Naive B cell (primary cell): ENCODE measurements at regions not wholly inside any gene's neighbourhood (a gene's known extent, or its start where the extent isn't known, plus 50 kb on each side); places are given as distances from the start of the nearest gene placed in this dataset.
A peak's percentile ranks its signal among the peaks of the same experiment; 100 is the strongest.

Experiments used
- ATAC-seq, 2 donors: fragments of 150-1000 bp; cut with Tn5 transposase; 2 replicates each; pipeline ENCODE4 v1.10.0; 2021; ENCODE audit warnings: low read depth in 2 of 2, mild to moderate bottlenecking in 2 of 2, moderate library complexity in 2 of 2
- DNase-seq: peaks from one replicate; pipeline ENCODE4 v3.0.0; 2022
- H3K27ac Mint-ChIP-seq, 6 donors: one replicate each; pipeline ENCODE4 v1.8.0; 2020 to 2022; ENCODE audit warnings: mild to moderate bottlenecking in 6 of 6, mixed read lengths in 6 of 6, moderate library complexity in 5 of 6, inconsistent platforms in 2 of 6
- H3K27me3 Mint-ChIP-seq, 3 donors: one replicate each; pipeline ENCODE4 v1.8.0; 2021 to 2022; ENCODE audit warnings: mixed read lengths in 3 of 3, mild to moderate bottlenecking in 1 of 3
- H3K36me3 Mint-ChIP-seq, 2 donors: one replicate each; pipeline ENCODE4 v1.8.0; 2020 to 2022; ENCODE audit warnings: mixed read lengths in 2 of 2, inconsistent platforms in 1 of 2, mild to moderate bottlenecking in 1 of 2
- H3K4me1 Mint-ChIP-seq, 3 donors: one replicate each; pipeline ENCODE4 v1.8.0; 2020 to 2022; ENCODE audit warnings: mixed read lengths in 3 of 3, inconsistent platforms in 1 of 3, mild to moderate bottlenecking in 1 of 3, moderate library complexity in 1 of 3
- H3K4me3 Mint-ChIP-seq, 8 donors: one replicate each; pipeline ENCODE4 v1.8.0; 2020 to 2022; ENCODE audit warnings: mild to moderate bottlenecking in 8 of 8, mixed read lengths in 8 of 8, moderate library complexity in 8 of 8, inconsistent platforms in 2 of 8
- H3K9me3 Mint-ChIP-seq, 7 donors: one replicate each; pipeline ENCODE4 v1.8.0; 2020 to 2022; ENCODE audit warnings: mixed read lengths in 7 of 7, mild to moderate bottlenecking in 5 of 7, inconsistent platforms in 2 of 7, moderate library complexity in 1 of 7

GRCh38 chr10:1853801-1854200 lies 116.5 kb upstream of the ADARB2 start:
- H3K36me3 Mint-ChIP-seq = no peaks in the 10 kb centered on the region
- ATAC-seq = no peak
- H3K27ac Mint-ChIP-seq = no peak overlapping the region
- H3K4me1 Mint-ChIP-seq = peaks cover 0 to 4% (median 0%) of the 10 kb centered on the region in 3 donors
- peaks cover 0 to 23% (median 3%) of the 10 kb centered on the region in 7 donors for H3K9me3 Mint-ChIP-seq
- no peak overlapping the region for H3K4me3 Mint-ChIP-seq
- no peak for DNase-seq
- H3K27me3 Mint-ChIP-seq = peaks cover 0 to 9% (median 8%) of the 10 kb centered on the region in 3 donors

GRCh38 chr10:1852841-1853240 lies 115.5 kb upstream of the ADARB2 start:
- DNase-seq = no peak
- Mint-ChIP-seq H3K9me3 (peaks cover 0 to 23% (median 3%) of the 10 kb centered on the region in 7 donors), H3K4me1 (no peaks in the 10 kb centered on the region), H3K27ac (no peak overlapping the region), H3K4me3 (no peak overlapping the region), H3K36me3 (no peaks in the 10 kb centered on the region), H3K27me3 (peaks cover 0 to 9% (median 5%) of the 10 kb centered on the region in 3 donors)
- no peak for ATAC-seq

- no peak overlapping the region for H3K4me3 Mint-ChIP-seq
- no peak for DNase-seq
- H3K9me3 Mint-ChIP-seq = peaks cover 0 to 23% (median 3%) of the 10 kb centered on the region in 7 donors
- no peaks in the 10 kb centered on the region for H3K36me3 Mint-ChIP-seq
- H3K4me1 Mint-ChIP-seq = no peaks in the 10 kb centered on the region
- ATAC-seq = no peak
- peaks cover 0 to 12% (median 1%) of the 10 kb centered on the region in 3 donors for H3K27me3 Mint-ChIP-seq
- peak overlapping the region in 1 of 6 donors; percentile 27 for H3K27ac Mint-ChIP-seq
These were observed 114.4 kb upstream of the ADARB2 start for GRCh38 chr10:1851762-1852161.

- H3K27me3 Mint-ChIP-seq = peaks cover 0 to 19% (median 5%) of the 10 kb centered on the region in 3 donors
- no peak overlapping the region for H3K27ac Mint-ChIP-seq
- peaks cover 0 to 23% (median 3%) of the 10 kb centered on the region in 7 donors for H3K9me3 Mint-ChIP-seq
- ATAC-seq (no peak), DNase-seq (no peak)
- no peaks in the 10 kb centered on the region for H3K36me3 Mint-ChIP-seq
- no peaks in the 10 kb centered on the region for H3K4me1 Mint-ChIP-seq
- H3K4me3 Mint-ChIP-seq = no peak overlapping the region
These were observed 113.7 kb upstream of the ADARB2 start for GRCh38 chr10:1850971-1851527.

DNA sequence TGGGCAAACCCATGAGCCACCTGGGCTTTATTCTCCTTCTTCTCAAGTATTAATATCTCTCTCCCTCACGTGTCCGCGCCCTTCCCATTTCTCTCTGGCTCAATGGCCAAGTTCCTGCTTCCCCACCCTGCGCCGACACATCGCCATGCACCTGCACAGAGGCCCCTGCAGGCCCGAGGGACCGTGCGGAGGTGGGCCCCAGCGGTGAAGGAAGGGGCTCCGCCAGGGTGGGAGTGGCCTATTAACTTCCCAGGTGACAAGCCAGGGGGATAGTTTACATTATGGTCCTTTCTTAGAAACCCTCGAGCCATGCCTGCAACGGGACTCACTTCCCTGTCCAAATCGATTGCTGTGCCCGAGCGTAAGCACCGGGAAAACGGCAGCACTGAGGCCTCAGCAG lies 110.0 kb upstream of the ADARB2 start:
- Mint-ChIP-seq H3K27me3 (peaks cover 4 to 11% (median 10%) of the 10 kb centered on the region in 3 donors), H3K9me3 (peaks cover 0 to 23% (median 3%) of the 10 kb centered on the region in 7 donors), H3K4me1 (no peaks in the 10 kb centered on the region), H3K4me3 (peak overlapping the region in 1 of 8 donors; percentile 25), H3K27ac (no peak overlapping the region), H3K36me3 (no peaks in the 10 kb centered on the region)
- ATAC-seq = no peak
- DNase-seq = no peak

GRCh38 chr10:1846032-1846431 lies 108.7 kb upstream of the ADARB2 start:
- no peak for ATAC-seq

DNA sequence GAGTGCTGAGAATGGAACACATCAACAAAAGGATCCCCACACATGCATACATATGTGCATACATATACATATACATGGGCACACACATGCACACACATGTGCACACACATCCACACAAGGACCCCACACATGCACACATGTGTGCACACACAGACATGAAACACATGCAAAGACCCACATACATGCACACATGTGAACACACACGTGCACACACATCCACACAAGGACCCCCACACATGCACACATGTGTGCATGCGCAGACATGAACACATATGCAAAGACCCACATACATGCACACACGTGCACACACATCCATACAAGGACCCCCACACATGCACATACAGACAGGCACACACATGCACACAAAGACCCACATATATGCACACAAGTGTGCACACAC lies 104.4 kb upstream of the ADARB2 start:
- Mint-ChIP-seq H3K36me3 (no peaks in the 10 kb centered on the region), H3K9me3 (peaks cover 0 to 5% (median 0%) of the 10 kb centered on the region in 7 donors), H3K27ac (no peak overlapping the region), H3K4me3 (no peak overlapping the region), H3K4me1 (no peaks in the 10 kb centered on the region), H3K27me3 (peaks cover 8 to 19% (median 10%) of the 10 kb centered on the region in 3 donors)
- DNase-seq (no peak), ATAC-seq (no peak)

More at GRCh38 chr10:1846032-1846431, 108.7 kb upstream of the ADARB2 start:
- H3K27ac Mint-ChIP-seq = no peak overlapping the region
- no peak overlapping the region for H3K4me3 Mint-ChIP-seq
- no peak for DNase-seq
- no peaks in the 10 kb centered on the region for H3K36me3 Mint-ChIP-seq
- peaks cover 4 to 11% (median 10%) of the 10 kb centered on the region in 3 donors for H3K27me3 Mint-ChIP-seq
- peaks cover 0 to 16% (median 5%) of the 10 kb centered on the region in 7 donors for H3K9me3 Mint-ChIP-seq
- H3K4me1 Mint-ChIP-seq = no peaks in the 10 kb centered on the region

GRCh38 chr10:1829712-1830111 lies 92.4 kb upstream of the ADARB2 start:
- no peak overlapping the region for H3K4me3 Mint-ChIP-seq
- H3K27ac Mint-ChIP-seq = no peak overlapping the region
- H3K4me1 Mint-ChIP-seq = peaks cover 6 to 9% (median 8%) of the 10 kb centered on the region in 3 donors
- peaks cover 0 to 8% (median 2%) of the 10 kb centered on the region in 7 donors for H3K9me3 Mint-ChIP-seq
- DNase-seq (no peak), ATAC-seq (no peak)
- peaks cover 4 to 11% (median 5%) of the 10 kb centered on the region in 3 donors for H3K27me3 Mint-ChIP-seq
- peaks cover 3 to 5% of the 10 kb centered on the region in 2 donors for H3K36me3 Mint-ChIP-seq

DNA sequence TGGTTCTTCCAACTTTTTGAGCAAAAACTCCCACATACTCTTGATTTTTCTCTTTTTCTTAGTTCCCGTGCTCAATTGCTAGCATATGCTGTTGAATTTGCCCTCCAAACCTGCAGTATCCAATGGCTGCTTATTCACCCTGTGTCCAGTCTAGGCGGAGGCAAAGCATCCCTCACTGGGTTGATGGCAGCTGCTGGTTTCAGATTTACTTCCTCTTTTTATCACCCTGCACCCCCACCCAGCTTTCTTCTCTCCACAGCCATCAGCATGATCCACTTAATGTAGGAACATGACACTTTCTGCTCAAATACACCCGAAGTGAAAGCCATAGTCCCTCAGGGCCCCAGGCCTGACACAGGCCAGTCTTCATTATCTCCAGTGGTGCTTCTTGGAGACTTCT lies 87.6 kb upstream of the ADARB2 start:
- peaks cover 5 to 7% of the 10 kb centered on the region in 2 donors for H3K36me3 Mint-ChIP-seq
- H3K27me3 Mint-ChIP-seq = peaks cover 15 to 32% (median 29%) of the 10 kb centered on the region in 3 donors
- H3K9me3 Mint-ChIP-seq = peaks cover 0 to 21% (median 4%) of the 10 kb centered on the region in 7 donors

DNA sequence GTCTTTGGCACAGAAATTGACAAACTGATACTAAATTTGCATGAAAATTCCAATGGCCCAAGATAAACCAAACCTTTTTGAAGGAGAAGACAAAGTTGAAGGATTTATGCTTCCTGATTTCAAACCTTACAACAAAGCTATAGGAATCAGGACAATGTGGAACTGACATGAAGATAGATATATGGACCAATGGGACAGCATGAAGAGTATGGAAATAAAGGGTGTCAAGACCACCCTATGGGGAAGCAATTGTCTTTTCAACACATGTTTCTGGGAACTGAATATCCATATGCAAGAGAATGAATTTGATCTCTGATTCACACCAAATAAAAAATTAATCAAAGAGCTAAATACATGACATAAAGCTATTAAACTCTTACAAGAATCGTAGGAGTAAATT lies 77.2 kb upstream of the ADARB2 start:
- H3K4me1 Mint-ChIP-seq = no peaks in the 10 kb centered on the region
- H3K27me3 Mint-ChIP-seq = peaks cover 0 to 5% (median 3%) of the 10 kb centered on the region in 3 donors
- ATAC-seq = no peak
- H3K36me3 Mint-ChIP-seq = peaks cover 0 to 11% of the 10 kb centered on the region in 2 donors
- no peak overlapping the region for H3K4me3 Mint-ChIP-seq
- no peak overlapping the region for H3K27ac Mint-ChIP-seq
- DNase-seq = no peak
- H3K9me3 Mint-ChIP-seq = peaks cover 3 to 46% (median 19%) of the 10 kb centered on the region in 7 donors

More for the DNA sequence above, 87.6 kb upstream of the ADARB2 start:
- Mint-ChIP-seq H3K4me1 (peaks cover 8 to 13% (median 9%) of the 10 kb centered on the region in 3 donors), H3K27ac (peak overlapping the region in 4 of 6 donors; percentile 8 to 71 (median 36)), H3K4me3 (no peak overlapping the region)
- ATAC-seq = peak; percentile 94 to 98
- peak; percentile 50 for DNase-seq

DNA sequence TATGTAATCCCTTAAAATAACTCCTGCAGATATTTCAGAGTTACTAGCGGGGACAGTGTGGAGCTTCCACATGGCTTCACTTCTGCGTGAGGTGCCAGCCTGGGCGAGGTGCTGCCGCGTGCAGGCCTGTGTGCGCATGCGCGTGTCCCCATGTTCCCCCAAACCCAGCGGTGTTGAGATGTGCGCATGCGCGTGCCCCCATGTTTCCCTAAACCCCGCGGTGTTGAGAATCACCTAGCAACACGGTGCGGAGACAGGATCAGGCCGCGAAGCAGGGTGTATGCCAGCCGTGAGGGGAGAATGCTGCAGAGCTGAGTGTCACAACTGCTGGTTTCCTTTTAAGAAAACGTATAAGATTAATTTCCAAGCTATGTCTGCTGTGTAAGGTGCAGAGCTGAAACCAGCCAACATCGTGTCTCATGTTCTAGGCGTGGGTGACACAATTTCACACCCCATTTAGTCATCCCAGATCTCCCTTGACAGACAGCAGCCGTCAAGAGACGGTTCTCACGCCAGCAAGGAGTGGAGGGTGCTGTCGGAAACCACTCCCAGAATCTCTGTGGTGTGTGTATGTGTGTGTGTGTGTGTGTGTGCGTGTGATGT lies 71.9 kb upstream of the ADARB2 start:
- H3K27ac Mint-ChIP-seq = peak overlapping the region in 1 of 6 donors; percentile 23
- no peak overlapping the region for H3K4me3 Mint-ChIP-seq
- H3K36me3 Mint-ChIP-seq = no peaks in the 10 kb centered on the region
- H3K9me3 Mint-ChIP-seq = peaks cover 0 to 3% (median 0%) of the 10 kb centered on the region in 7 donors
- DNase-seq (no peak), ATAC-seq (no peak)
- peaks cover 4 to 8% (median 5%) of the 10 kb centered on the region in 3 donors for H3K27me3 Mint-ChIP-seq
- H3K4me1 Mint-ChIP-seq = no peaks in the 10 kb centered on the region

- Mint-ChIP-seq H3K36me3 (no peaks in the 10 kb centered on the region), H3K4me1 (no peaks in the 10 kb centered on the region), H3K9me3 (peaks cover 0 to 3% (median 0%) of the 10 kb centered on the region in 7 donors), H3K4me3 (no peak overlapping the region), H3K27ac (peak overlapping the region in 1 of 6 donors; percentile 32), H3K27me3 (peaks cover 5 to 9% (median 8%) of the 10 kb centered on the region in 3 donors)
- DNase-seq = no peak
- ATAC-seq = no peak
These were observed 70.6 kb upstream of the ADARB2 start for GRCh38 chr10:1807924-1808323.

DNA sequence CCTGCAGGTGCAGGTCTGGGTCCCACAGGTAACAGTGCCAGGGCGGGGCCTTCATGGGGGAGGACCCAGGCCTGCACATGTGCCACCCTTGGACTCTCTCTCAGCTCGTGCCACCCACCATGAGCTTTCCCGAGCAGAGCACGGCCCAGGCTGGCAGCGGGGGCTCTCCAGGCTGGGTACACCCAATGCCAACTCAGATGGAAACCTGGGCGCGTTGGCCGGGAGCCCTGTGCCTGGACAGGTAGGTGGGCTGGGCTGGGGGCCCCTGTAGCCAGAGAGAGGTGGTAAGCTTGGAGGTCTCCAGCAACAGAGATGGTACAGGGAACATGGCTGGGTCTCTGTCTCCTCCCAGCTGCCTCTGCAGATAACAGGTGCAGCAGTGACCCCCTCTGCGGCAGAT lies 69.9 kb upstream of the ADARB2 start:
- H3K27ac Mint-ChIP-seq = no peak overlapping the region
- H3K4me1 Mint-ChIP-seq = no peaks in the 10 kb centered on the region
- H3K4me3 Mint-ChIP-seq = no peak overlapping the region
- DNase-seq (no peak), ATAC-seq (no peak)
- H3K27me3 Mint-ChIP-seq = peaks cover 10 to 14% (median 13%) of the 10 kb centered on the region in 3 donors
- H3K9me3 Mint-ChIP-seq = peaks cover 0 to 3% (median 0%) of the 10 kb centered on the region in 7 donors
- no peaks in the 10 kb centered on the region for H3K36me3 Mint-ChIP-seq

GRCh38 chr10:1802413-1802812 lies 65.1 kb upstream of the ADARB2 start:
- no peak overlapping the region for H3K4me3 Mint-ChIP-seq
- no peaks in the 10 kb centered on the region for H3K4me1 Mint-ChIP-seq

More at GRCh38 chr10:1802413-1802812, 65.1 kb upstream of the ADARB2 start:
- Mint-ChIP-seq H3K27me3 (peaks cover 18 to 27% (median 18%) of the 10 kb centered on the region in 3 donors), H3K9me3 (peaks cover 0 to 16% (median 4%) of the 10 kb centered on the region in 7 donors), H3K36me3 (peaks cover 0 to 4% of the 10 kb centered on the region in 2 donors), H3K27ac (no peak overlapping the region)
- no peak for DNase-seq
- ATAC-seq = no peak
